ENCODE measurements at regions not wholly inside any gene's neighbourhood (a gene's known extent, or its start where the extent isn't known, plus 50 kb on each side); places are given as distances from the start of the nearest gene placed in this dataset.

GRCh38 chr12:92987362-92987761, 58.3 kb upstream of the EEA1 start:
- H3K27ac ChIP-seq = peak overlapping the region; percentile 77

GRCh38 chr12:92987846-92988621, 58.9 kb upstream of the EEA1 start:
- H3K27ac ChIP-seq = peak overlapping the region; percentile 77
- TF ChIP-seq, protein P1, sequence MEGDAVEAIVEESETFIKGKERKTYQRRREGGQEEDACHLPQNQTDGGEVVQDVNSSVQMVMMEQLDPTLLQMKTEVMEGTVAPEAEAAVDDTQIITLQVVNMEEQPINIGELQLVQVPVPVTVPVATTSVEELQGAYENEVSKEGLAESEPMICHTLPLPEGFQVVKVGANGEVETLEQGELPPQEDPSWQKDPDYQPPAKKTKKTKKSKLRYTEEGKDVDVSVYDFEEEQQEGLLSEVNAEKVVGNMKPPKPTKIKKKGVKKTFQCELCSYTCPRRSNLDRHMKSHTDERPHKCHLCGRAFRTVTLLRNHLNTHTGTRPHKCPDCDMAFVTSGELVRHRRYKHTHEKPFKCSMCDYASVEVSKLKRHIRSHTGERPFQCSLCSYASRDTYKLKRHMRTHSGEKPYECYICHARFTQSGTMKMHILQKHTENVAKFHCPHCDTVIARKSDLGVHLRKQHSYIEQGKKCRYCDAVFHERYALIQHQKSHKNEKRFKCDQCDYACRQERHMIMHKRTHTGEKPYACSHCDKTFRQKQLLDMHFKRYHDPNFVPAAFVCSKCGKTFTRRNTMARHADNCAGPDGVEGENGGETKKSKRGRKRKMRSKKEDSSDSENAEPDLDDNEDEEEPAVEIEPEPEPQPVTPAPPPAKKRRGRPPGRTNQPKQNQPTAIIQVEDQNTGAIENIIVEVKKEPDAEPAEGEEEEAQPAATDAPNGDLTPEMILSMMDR (conservative IDR thresholded peaks at IDR 0.05) = no peak

More at GRCh38 chr12:92987362-92987761, 58.3 kb upstream of the EEA1 start:
- TF ChIP-seq, protein P1 (conservative IDR thresholded peaks at IDR 0.05) = peak; percentile 63

DNA sequence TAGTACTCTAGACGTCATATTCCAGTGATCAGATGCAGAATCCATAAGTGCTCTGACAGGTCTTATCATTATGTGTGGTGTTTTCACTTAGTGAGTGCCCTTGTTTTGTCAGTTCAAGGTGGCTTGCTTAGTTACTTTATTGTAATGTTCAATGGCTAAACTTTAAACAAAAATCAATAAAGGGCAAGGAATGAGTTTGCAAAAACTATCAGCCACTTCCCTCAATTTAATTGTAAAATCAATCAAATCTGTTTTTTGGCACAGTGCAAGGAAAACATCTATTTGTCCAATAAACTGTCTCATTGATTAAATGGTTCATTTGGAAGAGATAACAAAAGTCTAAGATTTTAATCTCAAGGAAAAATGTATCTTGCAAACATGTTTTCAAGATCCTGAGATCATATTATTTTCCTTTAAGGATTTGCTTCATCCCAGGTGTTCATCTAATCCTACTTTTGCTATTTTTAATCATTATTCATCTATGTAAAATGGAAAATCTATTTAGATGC, 59.6 kb upstream of the EEA1 start:
- TF ChIP-seq, protein P1 (conservative IDR thresholded peaks at IDR 0.05) = no peak
- peak overlapping the region; percentile 77 for H3K27ac ChIP-seq

- TF ChIP-seq, protein P1 (conservative IDR thresholded peaks at IDR 0.05) = no peak
- H3K27ac ChIP-seq = peak overlapping the region; percentile 77
Measured at GRCh38 chr12:92989715-92990484, 60.8 kb upstream of the EEA1 start.

- TF ChIP-seq, protein P1 (conservative IDR thresholded peaks at IDR 0.05) = no peak
- H3K27ac ChIP-seq = no peak overlapping the region
Measured at GRCh38 chr12:92991134-92991533, 62.0 kb upstream of the EEA1 start.

- H3K27ac ChIP-seq = no peak overlapping the region
- TF ChIP-seq, protein P1 (conservative IDR thresholded peaks at IDR 0.05) = no peak
Measured at GRCh38 chr12:92992041-92992440, 62.9 kb upstream of the EEA1 start.

GRCh38 chr12:92993259-92993658, 64.2 kb upstream of the EEA1 start:
- no peak overlapping the region for H3K27ac ChIP-seq
- TF ChIP-seq, protein P1 (conservative IDR thresholded peaks at IDR 0.05) = no peak

All from VCaP (cell line).